ENCODE measurements at regions not wholly inside any gene's neighbourhood (a gene's known extent, or its start where the extent isn't known, plus 50 kb on each side); places are given as distances from the start of the nearest gene placed in this dataset.

DNA sequence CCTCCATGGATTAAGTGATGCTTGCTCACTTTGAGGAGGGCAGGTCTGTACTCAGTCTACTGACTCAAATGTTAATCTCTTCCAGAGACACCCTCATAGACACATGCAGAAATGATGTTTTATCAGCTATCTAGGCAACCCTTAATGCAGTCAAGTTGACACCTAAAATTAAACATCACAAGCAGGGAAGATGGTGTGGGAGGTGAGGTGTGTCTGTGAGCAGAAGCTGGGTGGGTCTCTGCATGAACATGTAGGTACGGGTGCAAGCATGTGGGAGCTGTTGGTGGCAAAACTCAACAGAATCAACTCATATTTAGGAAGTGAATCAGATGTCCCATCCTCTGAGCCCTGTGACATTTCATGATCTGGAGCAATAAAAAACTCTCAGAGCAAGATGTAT is 249.2 kb upstream of the SGCG start:
- TF ChIP-seq, protein P1, sequence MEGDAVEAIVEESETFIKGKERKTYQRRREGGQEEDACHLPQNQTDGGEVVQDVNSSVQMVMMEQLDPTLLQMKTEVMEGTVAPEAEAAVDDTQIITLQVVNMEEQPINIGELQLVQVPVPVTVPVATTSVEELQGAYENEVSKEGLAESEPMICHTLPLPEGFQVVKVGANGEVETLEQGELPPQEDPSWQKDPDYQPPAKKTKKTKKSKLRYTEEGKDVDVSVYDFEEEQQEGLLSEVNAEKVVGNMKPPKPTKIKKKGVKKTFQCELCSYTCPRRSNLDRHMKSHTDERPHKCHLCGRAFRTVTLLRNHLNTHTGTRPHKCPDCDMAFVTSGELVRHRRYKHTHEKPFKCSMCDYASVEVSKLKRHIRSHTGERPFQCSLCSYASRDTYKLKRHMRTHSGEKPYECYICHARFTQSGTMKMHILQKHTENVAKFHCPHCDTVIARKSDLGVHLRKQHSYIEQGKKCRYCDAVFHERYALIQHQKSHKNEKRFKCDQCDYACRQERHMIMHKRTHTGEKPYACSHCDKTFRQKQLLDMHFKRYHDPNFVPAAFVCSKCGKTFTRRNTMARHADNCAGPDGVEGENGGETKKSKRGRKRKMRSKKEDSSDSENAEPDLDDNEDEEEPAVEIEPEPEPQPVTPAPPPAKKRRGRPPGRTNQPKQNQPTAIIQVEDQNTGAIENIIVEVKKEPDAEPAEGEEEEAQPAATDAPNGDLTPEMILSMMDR (conservative IDR thresholded peaks at IDR 0.05 in 1 of 2, IDR thresholded peaks at IDR 0.05 in 1 of 2; ENCODE audit: extremely low read depth in 1 of 2, insufficient read depth in 1 of 2, low read depth in 1 of 2, low read length in 2 of 2), result no peak
- no peak for TF ChIP-seq EZH2 (IDR thresholded peaks at IDR 0.05; ENCODE audit: borderline replicate concordance, low read length)

All from mammary epithelial cell (primary cell).